ENCODE measurements at regions not wholly inside any gene's neighbourhood (a gene's known extent, or its start where the extent isn't known, plus 50 kb on each side); places are given as distances from the start of the nearest gene placed in this dataset.

- H3K9me2 ChIP-seq (ENCODE audit: insufficient read depth) = no peaks in the 10 kb centered on the region
- BruUV-seq (replicated peaks) = no TSS peak
- H3K27ac ChIP-seq (ENCODE audit: low read depth, low read length) = no peak overlapping the region
- TF ChIP-seq POLR2A (IDR thresholded peaks at IDR 0.05; ENCODE audit: borderline replicate concordance, extremely low read depth, insufficient read depth, insufficient read length) (no peak), POLR2AphosphoS5 (IDR thresholded peaks at IDR 0.05; ENCODE audit: low read depth, low read length) (no peak), FOSL1 (IDR thresholded peaks at IDR 0.05; ENCODE audit: low read depth) (no peak), SIN3A (IDR thresholded peaks at IDR 0.05; ENCODE audit: low read depth) (no peak), ATF3 (IDR thresholded peaks at IDR 0.05) (no peak), CBX3 (IDR thresholded peaks at IDR 0.05; ENCODE audit: low read depth) (no peak), CEBPB (IDR thresholded peaks at IDR 0.05; ENCODE audit: low read depth) (no peak), EGR1 (IDR thresholded peaks at IDR 0.05; ENCODE audit: low read depth) (no peak), TCF7L2 (IDR thresholded peaks at IDR 0.05; ENCODE audit: borderline replicate concordance, extremely low read depth, insufficient read depth, insufficient read length) (no peak), ZFX (IDR thresholded peaks at IDR 0.05) (no peak), EZH2 (IDR thresholded peaks at IDR 0.05) (no peak), RAD21 (IDR thresholded peaks at IDR 0.05; ENCODE audit: low read depth) (no peak), JUND (IDR thresholded peaks at IDR 0.05) (no peak), EZH2phosphoT487 (IDR thresholded peaks at IDR 0.05; ENCODE audit: borderline replicate concordance) (no peak), ZBTB33 (IDR thresholded peaks at IDR 0.05; ENCODE audit: extremely low read depth, insufficient replicate concordance, low read length) (no peak)
- peaks cover 3 to 10% of the 10 kb centered on the region in 2 experiments; a peak in 3 of 4 replicates for H3K4me1 ChIP-seq (ENCODE audit: control insufficient read depth in 1 of 2, insufficient read depth in 2 of 2, low read length in 2 of 2)
- H3K36me3 ChIP-seq (ENCODE audit: control insufficient read depth in 1 of 2, insufficient read depth in 2 of 2, low read length in 2 of 2) = no peaks in the 10 kb centered on the region
- RAD21 ChIA-PET (ENCODE audit: low non-redundant PET in 1 of 2, low total read pairs in 2 of 2, uncharacterized antibody in 2 of 2, unreplicated experiment in 2 of 2) = no interaction called here
- POLR2A ChIA-PET = no interaction called here
- no peaks in the 10 kb centered on the region for H3K79me2 ChIP-seq (ENCODE audit: insufficient read depth, low read length)
- DNase-seq (ENCODE audit: low read depth, low spot score) (no peak), ATAC-seq (no peak)
- no peak overlapping the region for H3K9ac ChIP-seq (ENCODE audit: low read length)
- H3K4me3 ChIP-seq (replicated peaks in 1 of 2; ENCODE audit: low read depth in 1 of 2, low read length in 2 of 2) = no peak overlapping the region
- intact Hi-C loops (cut with micrococcal nuclease) = no loop called here
- H2AFZ ChIP-seq (ENCODE audit: low read depth, low read length, poor library complexity, severe bottlenecking) = no peak overlapping the region
- no peaks in the 10 kb centered on the region for H3K27me3 ChIP-seq (ENCODE audit: insufficient read depth, low read length)
- H3K4me2 ChIP-seq (ENCODE audit: low read length) = no peak overlapping the region
- H4K20me1 ChIP-seq (ENCODE audit: insufficient read depth) = no peaks in the 10 kb centered on the region
- H3K9me3 ChIP-seq (ENCODE audit: control insufficient read depth in 1 of 2, insufficient read depth in 1 of 2, low read depth in 1 of 2, low read length in 2 of 2) = no peaks in the 10 kb centered on the region
- CTCF ChIA-PET = interaction anchor here (1.1 kb wide), 1 partner anchor 375 kb away, joined by 4 read pairs; no protein-coding TSS in a partner anchor
Measured at GRCh38 chr10:22478555-22479334, 133.4 kb downstream of the SPAG6 start.
